CD4-positive, alpha-beta T cell (primary cell): ENCODE measurements at regions not wholly inside any gene's neighbourhood (a gene's known extent, or its start where the extent isn't known, plus 50 kb on each side); places are given as distances from the start of the nearest gene placed in this dataset.

Experiments used
- ATAC-seq: fragments of 200-7000 bp; cut with Tn5 transposase; one replicate; pipeline ENCODE4 v1.10.0; 2022; ENCODE audit warnings: mild to moderate bottlenecking; ENCODE audit not compliant: poor library complexity
- CTCF ChIA-PET: fragments of 350-600 bp; sonication (Branson Sonifier 250); formaldehyde crosslinking; loops from one replicate; lab custom pipeline; 2021; ENCODE audit warnings: antibody characterized with exemption, inconsistent platforms; lab: Charles Lee
- POLR2A ChIA-PET: fragments of 350-600 bp; sonication (Branson Sonifier 250); formaldehyde crosslinking; loops from one replicate; lab custom pipeline; 2021; ENCODE audit warnings: antibody characterized with exemption, inconsistent platforms; lab: Charles Lee
- DNase-seq, 14 experiments: peaks; one replicate each; pipeline ENCODE4 v3.0.0-alpha.2; 2013 to 2020; ENCODE audit warnings: mixed read lengths in 2 of 14
- H3K27ac ChIP-seq, 2 donors: one replicate each; pipeline versions ENCODE4 v1.5.1 to v1.7.0; 2013; ENCODE audit warnings: low read length in 2 of 2, low read depth in 1 of 2, mild to moderate bottlenecking in 1 of 2
- H3K27me3 ChIP-seq, 2 experiments: 1 replicate in 1 of 2; 2 replicates in 1 of 2; pipeline versions ENCODE4 v1.6.1 to v1.7.0; 2013; ENCODE audit warnings: low read length in 2 of 2, control low read depth in 1 of 2, mild to moderate bottlenecking in 1 of 2, moderate library complexity in 1 of 2; ENCODE audit not compliant: insufficient read depth in 2 of 2, control insufficient read depth in 1 of 2
- H3K36me3 ChIP-seq: one replicate; pipeline ENCODE4 v1.6.1; 2013; ENCODE audit warnings: low read length, control low read depth; ENCODE audit not compliant: insufficient read depth
- H3K4me1 ChIP-seq: one replicate; pipeline ENCODE4 v1.6.1; 2013; ENCODE audit warnings: low read length, control low read depth; ENCODE audit not compliant: insufficient read depth
- H3K4me3 ChIP-seq: one replicate; pipeline ENCODE4 v1.5.1; 2013; ENCODE audit warnings: mild to moderate bottlenecking, low read length, moderate library complexity
- H3K9me3 ChIP-seq, 2 experiments: 1 replicate in 1 of 2; 2 replicates in 1 of 2; pipeline versions ENCODE4 v1.6.1 to v1.7.0; 2013; ENCODE audit warnings: low read length in 2 of 2, mild to moderate bottlenecking in 2 of 2, control low read depth in 1 of 2, moderate library complexity in 1 of 2; ENCODE audit not compliant: control insufficient read depth in 1 of 2, insufficient read depth in 1 of 2
- H3K27ac Mint-ChIP-seq: one replicate; pipeline ENCODE4 v1.8.0; 2020; ENCODE audit warnings: mixed read lengths
- H3K27me3 Mint-ChIP-seq: one replicate; pipeline ENCODE4 v1.8.0; 2021; ENCODE audit warnings: mixed read lengths
- H3K36me3 Mint-ChIP-seq: one replicate; pipeline ENCODE4 v1.8.0; 2021; ENCODE audit warnings: low read depth, mixed read lengths
- H3K4me1 Mint-ChIP-seq: one replicate; pipeline ENCODE4 v1.8.0; 2021; ENCODE audit warnings: low read depth, mixed read lengths
- H3K4me3 Mint-ChIP-seq: one replicate; pipeline ENCODE4 v1.8.0; 2020; ENCODE audit warnings: mild to moderate bottlenecking, mixed read lengths
- H3K9me3 Mint-ChIP-seq: one replicate; pipeline ENCODE4 v1.8.0; 2020; ENCODE audit warnings: mixed read lengths
- CTCF ChIP-seq: fragments of 200-600 bp; IDR thresholded peaks from one replicate; pipeline ENCODE4 v1.8.0; 2022; ENCODE audit warnings: antibody characterized with exemption, mild to moderate bottlenecking
- intact Hi-C, 2 experiments: fragments of 100-400 bp; cut with DNase I in 1 of 2; cut with micrococcal nuclease in 1 of 2; formaldehyde crosslinking; loops; one replicate each; pipeline versions ENCODE4 v1.15.1 to v1.9.0; 2023 to 2025; cut with DNase I, micrococcal nuclease

- Mint-ChIP-seq H3K27me3 (no peaks in the 10 kb centered on the region), H3K9me3 (peaks cover 3% of the 10 kb centered on the region), H3K27ac (no peak overlapping the region), H3K4me3 (no peak overlapping the region), H3K36me3 (no peaks in the 10 kb centered on the region), H3K4me1 (no peaks in the 10 kb centered on the region)
- Histone ChIP-seq H3K27ac (no peak overlapping the region), H3K27me3 (no peaks in the 10 kb centered on the region), H3K4me1 (no peaks in the 10 kb centered on the region), H3K4me3 (no peak overlapping the region), H3K9me3 (no peaks in the 10 kb centered on the region), H3K36me3 (no peaks in the 10 kb centered on the region)
- no peak for DNase-seq
- intact Hi-C loops: no loop called here
- ChIA-PET CTCF (no interaction called here), POLR2A (no interaction called here)
- TF ChIP-seq CTCF: no peak
- no peak for ATAC-seq
Measured at GRCh38 chr4:156168288-156168687, 214.6 kb upstream of the CTSO start.

GRCh38 chr4:156158747-156159146, 205.1 kb upstream of the CTSO start:
- Histone ChIP-seq H3K36me3 (no peaks in the 10 kb centered on the region), H3K4me1 (no peaks in the 10 kb centered on the region), H3K9me3 (peaks cover 0 to 2% of the 10 kb centered on the region in 2 experiments), H3K27me3 (no peaks in the 10 kb centered on the region), H3K4me3 (no peak overlapping the region), H3K27ac (no peak overlapping the region)
- intact Hi-C loops: no loop called here
- ATAC-seq (no peak), DNase-seq (no peak)
- no peak overlapping the region for H3K27ac Mint-ChIP-seq
- TF ChIP-seq CTCF: no peak
- no peaks in the 10 kb centered on the region for H3K4me1 Mint-ChIP-seq
- CTCF ChIA-PET: no interaction called here
- H3K27me3 Mint-ChIP-seq: no peaks in the 10 kb centered on the region
- H3K36me3 Mint-ChIP-seq: no peaks in the 10 kb centered on the region
- no peaks in the 10 kb centered on the region for H3K9me3 Mint-ChIP-seq
- POLR2A ChIA-PET: no interaction called here
- H3K4me3 Mint-ChIP-seq: no peak overlapping the region

- intact Hi-C loops: no loop called here
- H3K27me3 ChIP-seq: no peaks in the 10 kb centered on the region
- Mint-ChIP-seq H3K4me3 (no peak overlapping the region), H3K27me3 (no peaks in the 10 kb centered on the region), H3K4me1 (no peaks in the 10 kb centered on the region), H3K27ac (no peak overlapping the region), H3K36me3 (no peaks in the 10 kb centered on the region), H3K9me3 (peaks cover 13% of the 10 kb centered on the region)
- no peak overlapping the region for H3K4me3 ChIP-seq
- H3K9me3 ChIP-seq: peaks cover 0 to 4% of the 10 kb centered on the region in 2 experiments
- ChIA-PET POLR2A (no interaction called here), CTCF (no interaction called here)
- ATAC-seq (no peak), DNase-seq (no peak)
- H3K4me1 ChIP-seq: no peaks in the 10 kb centered on the region
- no peak for TF ChIP-seq CTCF
- no peak overlapping the region for H3K27ac ChIP-seq
- no peaks in the 10 kb centered on the region for H3K36me3 ChIP-seq
Measured at GRCh38 chr4:156154978-156155377, 201.3 kb upstream of the CTSO start.
